ENCODE measurements at regions not wholly inside any gene's neighbourhood (a gene's known extent, or its start where the extent isn't known, plus 50 kb on each side); places are given as distances from the start of the nearest gene placed in this dataset.

DNA sequence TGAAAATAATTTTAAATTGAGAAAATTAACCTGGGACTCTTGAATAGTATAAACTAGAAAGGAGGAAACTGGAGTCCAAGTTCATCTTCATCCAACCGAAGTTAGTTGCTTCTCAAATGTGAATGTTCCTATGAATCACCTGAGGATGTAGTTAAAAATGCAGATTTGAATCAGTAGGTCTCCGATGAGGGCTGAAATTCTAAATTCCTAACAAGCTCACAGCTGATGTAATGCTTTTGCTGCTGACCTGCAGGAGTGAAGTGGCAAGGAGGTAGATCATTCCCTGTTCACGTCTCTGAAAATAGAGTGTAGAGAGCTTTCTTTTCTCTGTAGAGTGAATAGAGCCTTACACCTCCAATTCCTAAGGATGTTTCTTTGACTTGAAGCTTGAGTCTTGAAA is 685.5 kb downstream of the CPS1 start:
- DNase-seq = no peak

DNA sequence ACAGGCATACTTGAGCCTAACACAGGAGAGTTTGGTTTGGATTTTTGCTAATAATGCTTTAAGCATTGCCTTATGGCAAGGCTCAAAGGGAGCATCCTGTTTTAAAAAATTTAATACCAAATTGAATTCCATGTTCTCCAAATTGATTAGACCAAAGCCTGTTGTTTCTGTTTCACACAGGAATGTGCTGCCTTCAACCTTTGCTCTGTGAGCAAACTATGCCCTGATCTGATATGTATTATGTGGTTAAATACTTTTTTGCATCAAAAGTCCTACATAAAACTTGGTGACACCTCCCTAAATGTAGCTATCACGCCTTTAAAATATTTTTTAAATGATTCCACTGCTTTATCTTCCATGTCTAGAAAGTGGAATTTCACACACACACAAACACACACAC is 691.4 kb downstream of the CPS1 start:
- DNase-seq = no peak

DNA sequence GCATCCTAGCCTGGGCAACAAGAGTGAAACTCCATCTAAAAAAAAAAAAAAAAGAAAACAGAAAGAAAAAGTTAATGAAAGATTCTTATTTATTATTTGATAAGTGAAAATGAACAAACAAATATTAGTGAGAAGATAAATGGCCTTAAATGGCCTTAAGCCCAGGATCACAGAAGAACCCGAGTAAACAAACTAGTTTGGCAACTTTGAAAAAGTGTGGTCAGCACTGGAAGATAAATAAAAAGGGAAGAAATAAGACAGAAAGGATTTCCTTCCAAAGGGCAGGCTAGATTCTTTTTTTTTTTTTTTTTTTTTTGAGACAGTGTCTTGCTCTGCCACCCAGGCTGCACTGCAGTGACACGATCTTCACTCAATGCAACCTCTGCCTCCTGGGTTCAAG is 692.4 kb downstream of the CPS1 start:
- no peak for DNase-seq

DNA sequence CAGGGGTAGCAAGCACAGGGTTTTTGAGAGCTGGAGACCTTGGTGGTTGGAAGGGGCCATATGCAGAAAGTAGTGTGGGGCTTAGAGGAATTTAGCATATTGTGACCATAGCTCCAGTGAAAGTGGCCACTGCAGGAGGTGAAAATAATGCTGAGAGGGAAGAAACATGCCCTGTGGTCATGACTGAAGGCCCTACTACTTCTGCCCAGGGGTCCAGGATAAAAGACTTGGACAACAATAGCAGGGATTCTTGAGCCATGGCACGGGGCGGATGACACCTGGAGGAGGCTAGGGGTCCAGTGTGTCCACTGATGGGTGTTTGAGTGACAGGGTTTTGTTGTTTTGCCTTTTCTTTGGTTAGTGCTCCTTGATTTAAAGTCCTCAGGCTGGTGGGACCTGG is 694.6 kb downstream of the CPS1 start:
- DNase-seq = no peak

DNA sequence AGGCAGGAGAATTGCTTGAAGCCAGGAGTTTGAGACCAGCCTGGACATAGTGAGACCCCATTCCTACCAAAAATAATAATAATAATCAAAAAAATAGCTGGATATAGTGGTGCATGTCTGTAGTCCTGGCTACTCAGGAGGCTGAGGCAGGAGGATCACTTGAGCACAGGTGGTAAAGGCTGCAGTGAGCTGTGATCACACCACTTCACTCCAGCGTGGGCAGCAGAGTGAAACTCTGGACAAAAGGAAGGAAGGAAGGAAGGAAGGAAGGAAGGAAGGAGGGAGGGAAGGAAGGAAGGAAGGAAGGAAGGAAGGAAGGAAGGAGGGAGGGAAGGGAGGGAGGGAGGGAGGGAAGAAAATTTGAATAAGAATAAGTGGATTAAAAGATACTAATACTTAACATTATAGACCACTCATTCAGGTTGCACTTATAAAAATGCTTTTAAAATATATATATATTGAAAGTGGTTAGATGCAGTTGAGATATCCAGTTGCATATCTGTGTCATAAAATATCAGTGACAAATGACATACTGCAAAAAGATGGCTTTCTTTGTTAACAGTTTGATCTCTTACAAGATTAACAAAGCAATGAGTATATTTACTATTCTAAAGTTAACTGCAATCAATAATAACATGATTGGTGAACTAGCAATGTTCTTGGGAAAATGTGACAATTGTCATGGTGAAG is 702.4 kb downstream of the CPS1 start:
- DNase-seq = no peak

DNA sequence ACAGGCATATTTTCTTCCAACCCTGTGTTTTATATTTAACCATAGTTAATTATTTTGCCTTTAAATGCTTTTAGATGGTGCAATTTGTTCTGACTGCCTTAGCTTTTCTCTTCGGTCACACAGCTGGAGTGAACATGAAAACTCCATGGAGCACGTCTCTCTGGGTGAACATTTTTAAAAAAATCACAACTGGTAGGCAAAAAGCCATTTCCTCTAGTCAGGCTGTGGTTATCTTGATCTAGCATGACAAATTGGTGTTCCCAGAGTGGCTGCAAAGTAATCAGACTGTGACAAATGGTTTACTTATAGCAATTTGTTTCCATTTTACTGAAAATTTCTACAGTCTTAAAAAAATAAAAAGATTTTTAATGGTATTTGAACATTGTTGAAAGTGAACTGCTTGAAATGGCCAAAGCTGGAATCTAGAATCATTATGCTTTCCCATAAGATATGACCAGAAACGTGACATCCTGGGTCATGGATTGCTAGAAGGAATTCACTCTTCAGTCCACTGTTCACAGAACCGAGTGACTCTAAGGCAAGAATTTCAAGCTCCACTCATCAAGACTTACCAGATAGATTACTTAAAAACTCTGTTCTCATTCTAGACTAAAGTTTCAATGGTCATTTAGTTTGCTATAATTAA is 703.6 kb downstream of the CPS1 start:
- no peak for DNase-seq

DNA sequence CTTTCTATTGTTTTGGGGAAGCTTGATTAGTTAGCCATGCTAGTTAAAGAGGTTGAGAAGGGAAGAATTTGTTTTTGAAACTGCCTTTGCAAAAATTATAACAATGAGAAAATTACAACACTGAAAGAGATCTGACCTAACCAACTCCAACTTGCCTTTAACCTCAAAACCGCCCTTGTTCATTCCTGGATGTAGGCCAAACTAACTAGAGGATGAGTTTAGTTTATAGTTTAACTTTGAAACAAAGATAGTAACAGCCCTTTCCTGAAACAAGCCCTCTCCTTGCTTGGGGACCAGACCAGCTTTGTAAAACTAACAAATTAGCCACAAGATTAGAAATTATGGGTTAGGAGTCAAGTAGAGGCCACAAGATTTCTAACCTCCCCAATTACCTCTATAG is 713.9 kb downstream of the CPS1 start:
- no peak for DNase-seq

DNA sequence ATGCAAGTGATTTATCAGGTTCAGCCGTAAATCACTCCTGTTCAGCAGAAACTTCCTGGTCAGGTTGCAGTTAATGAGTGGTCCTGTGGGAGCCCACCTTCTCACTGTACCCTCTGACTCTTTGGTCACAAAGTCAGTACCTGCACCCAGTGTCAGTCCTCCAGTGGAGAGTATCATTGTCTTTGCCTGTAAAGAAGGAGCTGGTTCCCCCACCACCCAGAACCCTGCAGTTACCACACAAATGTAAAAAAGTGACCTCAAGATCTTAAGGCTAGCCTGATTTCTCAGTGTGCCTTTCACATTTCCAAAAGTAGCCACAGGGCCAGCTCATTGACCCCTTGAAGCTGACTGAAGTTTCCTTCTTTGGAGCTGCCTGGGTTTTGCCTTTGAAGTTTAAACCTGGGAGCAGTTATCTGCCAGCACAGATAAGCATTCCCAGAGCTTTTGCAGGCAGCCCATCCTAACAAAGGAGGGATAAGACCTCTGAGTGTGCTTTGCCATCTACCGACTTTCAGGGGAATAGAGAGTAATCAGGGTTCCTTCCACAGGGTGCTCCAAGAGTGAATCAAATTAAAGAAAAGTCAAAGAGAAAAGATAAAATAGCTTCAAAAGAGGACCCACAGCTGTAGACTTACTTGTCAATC is 725.2 kb downstream of the CPS1 start:
- no peak for DNase-seq

DNA sequence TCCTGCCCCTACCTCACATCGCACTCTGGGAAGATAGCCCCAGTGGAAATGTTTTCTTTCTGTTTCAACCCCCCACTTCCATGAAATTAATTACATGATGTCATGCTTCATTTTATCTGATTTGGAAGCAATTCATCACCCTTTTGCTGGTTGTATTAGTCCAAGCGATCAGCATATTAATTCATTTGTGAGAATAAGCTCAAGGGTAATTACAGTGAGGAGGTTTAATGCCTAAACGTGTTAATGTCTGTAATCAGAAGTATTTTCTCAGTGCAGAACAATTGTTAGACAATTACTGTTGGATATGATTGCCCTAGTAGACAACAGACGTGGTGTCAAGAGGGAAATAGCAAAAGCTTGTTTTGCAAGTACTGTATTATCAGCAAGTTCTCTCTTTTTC is 746.3 kb downstream of the CPS1 start:
- no peak for DNase-seq

DNA sequence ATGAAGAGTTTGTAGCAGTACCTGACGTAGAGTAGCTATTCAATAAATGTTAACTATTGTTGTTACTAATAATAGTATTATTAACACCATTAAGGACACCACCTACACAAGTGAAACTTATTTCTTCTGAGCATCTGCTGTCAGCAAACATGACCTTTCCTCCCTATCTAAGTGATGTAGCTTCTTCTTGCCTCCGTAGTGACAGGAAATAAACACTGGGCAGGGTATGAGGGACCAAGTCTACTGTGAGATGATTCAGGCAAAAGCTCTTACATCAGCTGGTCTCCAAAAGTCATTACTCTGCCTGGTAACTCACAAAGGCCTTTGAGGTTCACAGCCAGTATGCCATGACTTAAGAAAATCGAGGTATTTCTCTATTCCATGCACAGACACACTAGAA is 750.5 kb downstream of the CPS1 start:
- DNase-seq = no peak

Data from activated naive CD4-positive, alpha-beta T cell (primary cell).